Activated CD4-positive, alpha-beta T cell treated with anti-CD3 and anti-CD28 coated beads, Interleukin-2, Interleukin-4, amounts not matched to agents 100 ng/mL and 50 ng/mL, durations not matched to agents 16 hours and 8 hours (primary cell): ENCODE measurements at regions not wholly inside any gene's neighbourhood (a gene's known extent, or its start where the extent isn't known, plus 50 kb on each side); places are given as distances from the start of the nearest gene placed in this dataset.

Experiments
- DNase-seq: peaks from one replicate; pipeline ENCODE4 v3.0.0-alpha.2; 2020; ENCODE audit warnings: low spot score

GRCh38 chr13:54901316-54901715 is 1872.7 kb downstream of the OLFM4 start:
- DNase-seq = no peak

- no peak for DNase-seq
Observed at GRCh38 chr13:54912367-54912766, 1883.8 kb downstream of the OLFM4 start.

- no peak for DNase-seq
Observed at GRCh38 chr13:54913668-54914067, 1885.1 kb downstream of the OLFM4 start.

GRCh38 chr13:54927538-54927937 is 1898.9 kb downstream of the OLFM4 start:
- DNase-seq = no peak

GRCh38 chr13:54928071-54928470 is 1899.5 kb downstream of the OLFM4 start:
- DNase-seq = no peak

GRCh38 chr13:54934121-54934520 is 1905.5 kb downstream of the OLFM4 start:
- no peak for DNase-seq

- DNase-seq = no peak
Observed at GRCh38 chr13:54945973-54946372, 1917.4 kb downstream of the OLFM4 start.

- DNase-seq = no peak
Observed at GRCh38 chr13:54949735-54950134, 1921.1 kb downstream of the OLFM4 start.

GRCh38 chr13:54950546-54950945 is 1921.9 kb downstream of the OLFM4 start:
- DNase-seq = no peak

- peak; percentile 48 for DNase-seq
Observed at GRCh38 chr13:54953786-54954185, 1925.2 kb downstream of the OLFM4 start.

GRCh38 chr13:54958781-54959180 is 1930.2 kb downstream of the OLFM4 start:
- no peak for DNase-seq

- DNase-seq = no peak
Observed at GRCh38 chr13:54965881-54966280, 1937.3 kb downstream of the OLFM4 start.

GRCh38 chr13:54972838-54973237 is 1944.2 kb downstream of the OLFM4 start:
- DNase-seq = no peak

- DNase-seq = no peak
Observed at GRCh38 chr13:54975676-54976075, 1947.1 kb downstream of the OLFM4 start.

- peak; percentile 0 for DNase-seq
Observed at GRCh38 chr13:54980651-54981050, 1952.0 kb downstream of the OLFM4 start.

- DNase-seq = no peak
Observed at GRCh38 chr13:54989418-54989817, 1960.8 kb downstream of the OLFM4 start.

- DNase-seq = no peak
Observed at GRCh38 chr13:54999399-54999907, 1970.8 kb downstream of the OLFM4 start.

- no peak for DNase-seq
Observed at GRCh38 chr13:55000043-55000442, 1971.4 kb downstream of the OLFM4 start.

GRCh38 chr13:55000844-55001243 is 1972.2 kb downstream of the OLFM4 start:
- no peak for DNase-seq

- no peak for DNase-seq
Observed at GRCh38 chr13:55001881-55002280, 1973.3 kb downstream of the OLFM4 start.

- DNase-seq = no peak
Observed at GRCh38 chr13:55007681-55008080, 1979.1 kb downstream of the OLFM4 start.

- DNase-seq = no peak
Observed at GRCh38 chr13:55013051-55013450, 1984.4 kb downstream of the OLFM4 start.

GRCh38 chr13:55029280-55029679 is 2000.7 kb downstream of the OLFM4 start:
- no peak for DNase-seq

- no peak for DNase-seq
Observed at GRCh38 chr13:55038230-55038629, 2009.6 kb downstream of the OLFM4 start.
